EH (cell line): ENCODE measurements at regions not wholly inside any gene's neighbourhood (a gene's known extent, or its start where the extent isn't known, plus 50 kb on each side); places are given as distances from the start of the nearest gene placed in this dataset.

ENCODE experiments used
- DNase-seq: peaks from one replicate; pipeline ENCODE4 v3.0.0-alpha.2; 2015; ENCODE audit warnings: low read depth

GRCh38 chr20:56835829-56836550 is 206.9 kb downstream of the TFAP2C start:
- no peak for DNase-seq

- DNase-seq, result no peak
Measured at GRCh38 chr20:56839222-56839621, 210.1 kb downstream of the TFAP2C start.

GRCh38 chr20:56839786-56840185 is 210.7 kb downstream of the TFAP2C start:
- peak; percentile 16 for DNase-seq

- DNase-seq, result no peak
Measured at GRCh38 chr20:56840716-56841261, 211.7 kb downstream of the TFAP2C start.

- no peak for DNase-seq
Measured at GRCh38 chr20:56841346-56841908, 212.3 kb downstream of the TFAP2C start.

- DNase-seq, result no peak
Measured at GRCh38 chr20:56842056-56842455, 212.9 kb downstream of the TFAP2C start.

- no peak for DNase-seq
Measured at GRCh38 chr20:56843386-56843785, 214.3 kb downstream of the TFAP2C start.

- DNase-seq, result peak; percentile 31
Measured at GRCh38 chr20:56843817-56844216, 214.7 kb downstream of the TFAP2C start.

GRCh38 chr20:56845546-56846086 is 216.5 kb downstream of the TFAP2C start:
- no peak for DNase-seq

GRCh38 chr20:56848561-56848960 is 219.5 kb downstream of the TFAP2C start:
- DNase-seq, result no peak

- DNase-seq, result no peak
Measured at GRCh38 chr20:56851552-56851951, 222.4 kb downstream of the TFAP2C start.

GRCh38 chr20:56855708-56856107 is 226.6 kb downstream of the TFAP2C start:
- no peak for DNase-seq

- no peak for DNase-seq
Measured at GRCh38 chr20:56857950-56858349, 228.8 kb downstream of the TFAP2C start.

GRCh38 chr20:56859039-56859800 is 230.1 kb downstream of the TFAP2C start:
- DNase-seq, result no peak

GRCh38 chr20:56859801-56860261 is 230.7 kb downstream of the TFAP2C start:
- DNase-seq, result peak; percentile 77

GRCh38 chr20:56860413-56860812 is 231.3 kb downstream of the TFAP2C start:
- DNase-seq, result peak; percentile 36

GRCh38 chr20:56861590-56861989 is 232.5 kb downstream of the TFAP2C start:
- no peak for DNase-seq

GRCh38 chr20:56865055-56865454 is 235.9 kb downstream of the TFAP2C start:
- peak; percentile 15 for DNase-seq

GRCh38 chr20:56867128-56867527 is 238.0 kb downstream of the TFAP2C start:
- no peak for DNase-seq

- DNase-seq, result no peak
Measured at GRCh38 chr20:56868746-56869145, 239.6 kb downstream of the TFAP2C start.

- DNase-seq, result no peak
Measured at GRCh38 chr20:56870271-56870670, 241.2 kb downstream of the TFAP2C start.

- DNase-seq, result no peak
Measured at GRCh38 chr20:56871691-56872090, 242.6 kb downstream of the TFAP2C start.
